DND-41 (cell line): ENCODE measurements at regions not wholly inside any gene's neighbourhood (a gene's known extent, or its start where the extent isn't known, plus 50 kb on each side); places are given as distances from the start of the nearest gene placed in this dataset.

Experiments used
- ATAC-seq: fragments of 200-7000 bp; cut with Tn5 transposase; 3 replicates; pipeline ENCODE4 v1.9.1; 2021; ENCODE audit warnings: low read depth; ENCODE audit not compliant: insufficient read depth
- DNase-seq: peaks from one replicate; pipeline ENCODE4 v3.0.0-alpha.2; 2020
- H2AFZ ChIP-seq: 2 replicates; pipeline ENCODE4 v1.6.0; 2012; ENCODE audit warnings: low read depth, low read length
- H3K27ac ChIP-seq: 2 replicates; pipeline ENCODE4 v1.5.1; 2012; ENCODE audit warnings: low read length, inconsistent platforms
- H3K27me3 ChIP-seq: fragments of 200-600 bp; sonication (generic); 2 replicates; pipeline ENCODE4 v1.6.0; 2012; ENCODE audit warnings: low read length, mild to moderate bottlenecking, inconsistent platforms; ENCODE audit not compliant: insufficient read depth, poor library complexity
- H3K36me3 ChIP-seq: 2 replicates; pipeline ENCODE4 v1.5.1; 2012; ENCODE audit warnings: low read length, inconsistent platforms; ENCODE audit not compliant: insufficient read depth
- H3K4me1 ChIP-seq: 2 replicates; pipeline ENCODE4 v1.5.1; 2012; ENCODE audit warnings: mild to moderate bottlenecking, low read length; ENCODE audit not compliant: insufficient read depth
- H3K4me2 ChIP-seq: 2 replicates; pipeline ENCODE4 v1.6.0; 2012; ENCODE audit warnings: mild to moderate bottlenecking, moderate library complexity, low read length, inconsistent platforms; ENCODE audit not compliant: insufficient read depth
- H3K4me3 ChIP-seq, 2 experiments: fragments of 200-600 bp in 1 of 2; shearing (Covaris generic) in 1 of 2; 2 replicates each; pipeline ENCODE4 v1.5.1; 2012 to 2016; ENCODE audit warnings: inconsistent platforms in 2 of 2, low read length in 2 of 2, mild to moderate bottlenecking in 2 of 2, low read depth in 1 of 2, moderate library complexity in 1 of 2
- H3K79me2 ChIP-seq: 2 replicates; pipeline ENCODE4 v1.6.0; 2012; ENCODE audit warnings: low read length, inconsistent platforms; ENCODE audit not compliant: insufficient read depth
- H3K9ac ChIP-seq: 2 replicates; pipeline ENCODE4 v1.6.0; 2012; ENCODE audit warnings: low read depth, mild to moderate bottlenecking, inconsistent platforms, low read length, moderate library complexity
- H3K9me3 ChIP-seq: 2 replicates; pipeline ENCODE4 v1.5.1; 2012; ENCODE audit warnings: low read length, moderate library complexity, mild to moderate bottlenecking, inconsistent platforms; ENCODE audit not compliant: insufficient read depth, severe bottlenecking
- H4K20me1 ChIP-seq: 2 replicates; pipeline ENCODE4 v1.6.0; 2012; ENCODE audit warnings: low read length; ENCODE audit not compliant: insufficient read depth
- CTCF ChIP-seq: IDR thresholded peaks from 2 replicates; pipeline ENCODE4 v1.5.1; 2012; ENCODE audit warnings: borderline replicate concordance, low read length, moderate library complexity, mild to moderate bottlenecking; ENCODE audit not compliant: poor library complexity, severe bottlenecking; ENCODE audit errors: extremely low read depth
- EZH2 ChIP-seq: IDR thresholded peaks from 3 replicates; pipeline ENCODE4 v1.6.1; 2012; ENCODE audit warnings: borderline replicate concordance, low read depth, mild to moderate bottlenecking, moderate library complexity, low read length, inconsistent platforms; ENCODE audit not compliant: severe bottlenecking

- DNase-seq = no peak
- ATAC-seq = no peak
- no peaks in the 10 kb centered on the region for H3K36me3 ChIP-seq
- no peak for TF ChIP-seq EZH2
- no peak for TF ChIP-seq CTCF
- H3K4me3 ChIP-seq = no peak overlapping the region
- H3K4me2 ChIP-seq = no peak overlapping the region
- H3K27me3 ChIP-seq = peaks cover 4% of the 10 kb centered on the region
- no peak overlapping the region for H3K27ac ChIP-seq
- H3K9ac ChIP-seq = no peak overlapping the region
- no peaks in the 10 kb centered on the region for H4K20me1 ChIP-seq
- H3K9me3 ChIP-seq = no peaks in the 10 kb centered on the region
- H3K79me2 ChIP-seq = no peaks in the 10 kb centered on the region
- no peaks in the 10 kb centered on the region for H3K4me1 ChIP-seq
- no peak overlapping the region for H2AFZ ChIP-seq
Measured at GRCh38 chr9:119955276-119955675, 586.0 kb upstream of the BRINP1 start.

GRCh38 chr9:119951591-119951990 lies 582.4 kb upstream of the BRINP1 start:
- TF ChIP-seq EZH2 (no peak), CTCF (no peak)
- Histone ChIP-seq H3K9ac (no peak overlapping the region), H3K27me3 (peaks cover 7% of the 10 kb centered on the region), H2AFZ (no peak overlapping the region), H4K20me1 (no peaks in the 10 kb centered on the region), H3K4me3 (no peak overlapping the region), H3K36me3 (no peaks in the 10 kb centered on the region), H3K27ac (no peak overlapping the region), H3K4me2 (no peak overlapping the region), H3K9me3 (no peaks in the 10 kb centered on the region), H3K4me1 (no peaks in the 10 kb centered on the region), H3K79me2 (no peaks in the 10 kb centered on the region)
- ATAC-seq (no peak), DNase-seq (no peak)

GRCh38 chr9:119951090-119951489 lies 581.9 kb upstream of the BRINP1 start:
- H2AFZ ChIP-seq = no peak overlapping the region
- ATAC-seq = no peak

More at GRCh38 chr9:119951090-119951489, 581.9 kb upstream of the BRINP1 start:
- no peaks in the 10 kb centered on the region for H3K36me3 ChIP-seq
- peaks cover 7% of the 10 kb centered on the region for H3K27me3 ChIP-seq
- no peak for TF ChIP-seq CTCF
- TF ChIP-seq EZH2 = no peak
- H3K79me2 ChIP-seq = no peaks in the 10 kb centered on the region
- H3K9me3 ChIP-seq = no peaks in the 10 kb centered on the region
- DNase-seq = no peak
- no peaks in the 10 kb centered on the region for H3K4me1 ChIP-seq
- no peak overlapping the region for H3K27ac ChIP-seq
- H3K4me3 ChIP-seq = no peak overlapping the region
- no peak overlapping the region for H3K9ac ChIP-seq
- no peak overlapping the region for H3K4me2 ChIP-seq
- no peaks in the 10 kb centered on the region for H4K20me1 ChIP-seq
